ENCODE measurements at regions not wholly inside any gene's neighbourhood (a gene's known extent, or its start where the extent isn't known, plus 50 kb on each side); places are given as distances from the start of the nearest gene placed in this dataset.

- no peaks in the 10 kb centered on the region for H3K9me3 ChIP-seq
- intact Hi-C loops (cut with DNase I; ENCODE audit: low total_unique reads): no loop called here
- H3K27ac ChIP-seq: no peak overlapping the region
- no peak overlapping the region for H3K4me3 ChIP-seq
- H3K27me3 ChIP-seq: no peaks in the 10 kb centered on the region
- H3K4me1 ChIP-seq: no peaks in the 10 kb centered on the region
- DNase-seq (ENCODE audit: low spot score in 2 of 2): no peak
- no peak for TF ChIP-seq POLR2AphosphoS5 (IDR thresholded peaks at IDR 0.05)
- TF ChIP-seq POLR2A (IDR thresholded peaks at IDR 0.05): no peak
- TF ChIP-seq CTCF (IDR thresholded peaks at IDR 0.05): no peak
- H3K36me3 ChIP-seq: no peaks in the 10 kb centered on the region
These were observed 106.8 kb downstream of the FOXB1 start for GRCh38 chr15:60110909-60111308.

- intact Hi-C loops (cut with DNase I; ENCODE audit: low total_unique reads): no loop called here
- no peak overlapping the region for H3K27ac ChIP-seq
- no peaks in the 10 kb centered on the region for H3K4me1 ChIP-seq
- no peak overlapping the region for H3K4me3 ChIP-seq
- TF ChIP-seq CTCF (IDR thresholded peaks at IDR 0.05): no peak
- TF ChIP-seq POLR2AphosphoS5 (IDR thresholded peaks at IDR 0.05): no peak
- TF ChIP-seq POLR2A (IDR thresholded peaks at IDR 0.05): no peak
- no peak for DNase-seq (ENCODE audit: low spot score in 2 of 2)
- H3K36me3 ChIP-seq: no peaks in the 10 kb centered on the region
- peaks cover 0 to 16% of the 10 kb centered on the region in 2 donors for H3K27me3 ChIP-seq
- no peaks in the 10 kb centered on the region for H3K9me3 ChIP-seq
These were observed 111.7 kb downstream of the FOXB1 start for GRCh38 chr15:60115579-60116380.

GRCh38 chr15:60116456-60117089 is 112.5 kb downstream of the FOXB1 start:
- no peak for DNase-seq (ENCODE audit: low spot score in 2 of 2)
- Histone ChIP-seq H3K36me3 (no peaks in the 10 kb centered on the region), H3K27me3 (peaks cover 0 to 16% of the 10 kb centered on the region in 2 donors), H3K9me3 (no peaks in the 10 kb centered on the region), H3K4me3 (no peak overlapping the region), H3K27ac (no peak overlapping the region), H3K4me1 (no peaks in the 10 kb centered on the region)
- intact Hi-C loops (cut with DNase I; ENCODE audit: low total_unique reads): no loop called here
- TF ChIP-seq POLR2A (IDR thresholded peaks at IDR 0.05) (no peak), CTCF (IDR thresholded peaks at IDR 0.05) (no peak), POLR2AphosphoS5 (IDR thresholded peaks at IDR 0.05) (no peak)

GRCh38 chr15:60118146-60118545 is 114.0 kb downstream of the FOXB1 start:
- TF ChIP-seq CTCF (IDR thresholded peaks at IDR 0.05) (no peak), POLR2A (IDR thresholded peaks at IDR 0.05) (no peak), POLR2AphosphoS5 (IDR thresholded peaks at IDR 0.05) (no peak)
- H3K9me3 ChIP-seq: no peaks in the 10 kb centered on the region
- no peak for DNase-seq (ENCODE audit: low spot score in 2 of 2)
- H3K4me1 ChIP-seq: no peaks in the 10 kb centered on the region
- H3K27ac ChIP-seq: no peak overlapping the region
- intact Hi-C loops (cut with DNase I; ENCODE audit: low total_unique reads): no loop called here
- peaks cover 0 to 16% of the 10 kb centered on the region in 2 donors for H3K27me3 ChIP-seq
- H3K4me3 ChIP-seq: no peak overlapping the region
- no peaks in the 10 kb centered on the region for H3K36me3 ChIP-seq

- no peak for TF ChIP-seq POLR2A (IDR thresholded peaks at IDR 0.05)
- no peak for TF ChIP-seq POLR2AphosphoS5 (IDR thresholded peaks at IDR 0.05)
- no peak for TF ChIP-seq CTCF (IDR thresholded peaks at IDR 0.05)
These were observed 114.5 kb downstream of the FOXB1 start for GRCh38 chr15:60118626-60119025.

More at GRCh38 chr15:60118626-60119025, 114.5 kb downstream of the FOXB1 start:
- peaks cover 0 to 16% of the 10 kb centered on the region in 2 donors for H3K27me3 ChIP-seq
- no peak overlapping the region for H3K4me3 ChIP-seq
- no peak for DNase-seq (ENCODE audit: low spot score in 2 of 2)
- H3K36me3 ChIP-seq: no peaks in the 10 kb centered on the region
- H3K4me1 ChIP-seq: no peaks in the 10 kb centered on the region
- no peak overlapping the region for H3K27ac ChIP-seq
- intact Hi-C loops (cut with DNase I; ENCODE audit: low total_unique reads): no loop called here
- H3K9me3 ChIP-seq: no peaks in the 10 kb centered on the region

All from breast epithelium (tissue), 4 donors.